ENCODE measurements at regions not wholly inside any gene's neighbourhood (a gene's known extent, or its start where the extent isn't known, plus 50 kb on each side); places are given as distances from the start of the nearest gene placed in this dataset.

GRCh38 chr13:107200491-107200890 lies 632.6 kb upstream of the ARGLU1 start:
- no peak overlapping the region for H3K4me3 ChIP-seq (replicated peaks in 1 of 3; ENCODE audit: insufficient read depth in 1 of 3, low read depth in 1 of 3, low read length in 3 of 3)
- no peak for FAIRE-seq
- H3K79me2 ChIP-seq (ENCODE audit: control insufficient read depth, insufficient read depth, low read length) = no peaks in the 10 kb centered on the region
- H3K27me3 ChIP-seq (ENCODE audit: control insufficient read depth in 2 of 2, insufficient read depth in 2 of 2, low read length in 2 of 2) = no peaks in the 10 kb centered on the region
- peaks cover 15% of the 10 kb centered on the region for H3K4me1 ChIP-seq (ENCODE audit: control insufficient read depth, extremely low read depth, insufficient read depth, low read length)
- H3K27ac ChIP-seq (ENCODE audit: insufficient read depth, low read depth, low read length) = no peak overlapping the region
- H3K9me1 ChIP-seq (replicated peaks; ENCODE audit: control insufficient read depth, extremely low read depth, insufficient read depth, low read length) = no peaks in the 10 kb centered on the region
- POLR2A ChIA-PET = no interaction called here
- no peaks in the 10 kb centered on the region for H3K9me3 ChIP-seq (replicated peaks; ENCODE audit: control insufficient read depth, insufficient read depth, low read length)
- dilution Hi-C loops (cut with MboI; ENCODE audit: extremely low pct_ligation_motif_present, low sequenced_read_pairs) (no loop called here), intact Hi-C loops (cut with micrococcal nuclease) (loop anchor here (10.0 kb wide), 1 partner anchor 384 kb away; no protein-coding TSS in a partner anchor)
- H3K36me3 ChIP-seq (ENCODE audit: control insufficient read depth in 2 of 2, extremely low read depth in 1 of 2, insufficient read depth in 2 of 2, low read length in 2 of 2) = no peaks in the 10 kb centered on the region
- no peak overlapping the region for H3K4me2 ChIP-seq (ENCODE audit: insufficient read depth, low read length)
- CTCF ChIA-PET = no interaction called here
- H4K20me1 ChIP-seq (replicated peaks; ENCODE audit: control insufficient read depth, extremely low read depth, insufficient read depth, low read length) = no peaks in the 10 kb centered on the region
- TF ChIP-seq FOS (IDR thresholded peaks at IDR 0.05; ENCODE audit: borderline replicate concordance, insufficient read depth, low read length) (no peak), EZH2 (IDR thresholded peaks at IDR 0.05; ENCODE audit: borderline replicate concordance, low read depth, low read length, severe bottlenecking) (no peak), POLR2A (IDR thresholded peaks at IDR 0.05; ENCODE audit: low read depth, low read length) (no peak), JUN (IDR thresholded peaks at IDR 0.05; ENCODE audit: borderline replicate concordance, insufficient read depth, insufficient read length, low read depth) (no peak), GATA2 (IDR thresholded peaks at IDR 0.05; ENCODE audit: insufficient read depth, insufficient read length, low read depth, low read length) (no peak), POLR2AphosphoS5 (IDR thresholded peaks at IDR 0.05; ENCODE audit: insufficient read depth, low read depth, low read length) (no peak), MYC (IDR thresholded peaks at IDR 0.05; ENCODE audit: low read depth, low read length) (no peak)
- TF ChIP-seq, protein P1, sequence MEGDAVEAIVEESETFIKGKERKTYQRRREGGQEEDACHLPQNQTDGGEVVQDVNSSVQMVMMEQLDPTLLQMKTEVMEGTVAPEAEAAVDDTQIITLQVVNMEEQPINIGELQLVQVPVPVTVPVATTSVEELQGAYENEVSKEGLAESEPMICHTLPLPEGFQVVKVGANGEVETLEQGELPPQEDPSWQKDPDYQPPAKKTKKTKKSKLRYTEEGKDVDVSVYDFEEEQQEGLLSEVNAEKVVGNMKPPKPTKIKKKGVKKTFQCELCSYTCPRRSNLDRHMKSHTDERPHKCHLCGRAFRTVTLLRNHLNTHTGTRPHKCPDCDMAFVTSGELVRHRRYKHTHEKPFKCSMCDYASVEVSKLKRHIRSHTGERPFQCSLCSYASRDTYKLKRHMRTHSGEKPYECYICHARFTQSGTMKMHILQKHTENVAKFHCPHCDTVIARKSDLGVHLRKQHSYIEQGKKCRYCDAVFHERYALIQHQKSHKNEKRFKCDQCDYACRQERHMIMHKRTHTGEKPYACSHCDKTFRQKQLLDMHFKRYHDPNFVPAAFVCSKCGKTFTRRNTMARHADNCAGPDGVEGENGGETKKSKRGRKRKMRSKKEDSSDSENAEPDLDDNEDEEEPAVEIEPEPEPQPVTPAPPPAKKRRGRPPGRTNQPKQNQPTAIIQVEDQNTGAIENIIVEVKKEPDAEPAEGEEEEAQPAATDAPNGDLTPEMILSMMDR (IDR thresholded peaks at IDR 0.05; ENCODE audit: extremely low read depth in 1 of 2, insufficient read depth in 1 of 2, low read depth in 1 of 2, low read length in 2 of 2) = no peak
- TF ChIP-seq, protein P2, sequence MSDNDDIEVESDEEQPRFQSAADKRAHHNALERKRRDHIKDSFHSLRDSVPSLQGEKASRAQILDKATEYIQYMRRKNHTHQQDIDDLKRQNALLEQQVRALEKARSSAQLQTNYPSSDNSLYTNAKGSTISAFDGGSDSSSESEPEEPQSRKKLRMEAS (IDR thresholded peaks at IDR 0.05; ENCODE audit: insufficient read depth, insufficient read length) = no peak
- H3K9ac ChIP-seq (replicated peaks; ENCODE audit: extremely low read depth, insufficient read depth, low read length) = no peak overlapping the region
- DNase-seq (ENCODE audit: low read depth, low spot score) = no peak
- no TSS peak for BruUV-seq (replicated peaks)
- no peak overlapping the region for H2AFZ ChIP-seq (ENCODE audit: low read depth, low read length)
